HG02870 (cell line): ENCODE measurements at regions not wholly inside any gene's neighbourhood (a gene's known extent, or its start where the extent isn't known, plus 50 kb on each side); places are given as distances from the start of the nearest gene placed in this dataset.

Experiments
- ATAC-seq: cut with Tn5 transposase; IDR thresholded peaks from one replicate; pipeline ENCODE4 v1.9.1; 2021; ENCODE audit warnings: mild to moderate bottlenecking, moderate library complexity; ENCODE audit not compliant: unreplicated experiment

DNA sequence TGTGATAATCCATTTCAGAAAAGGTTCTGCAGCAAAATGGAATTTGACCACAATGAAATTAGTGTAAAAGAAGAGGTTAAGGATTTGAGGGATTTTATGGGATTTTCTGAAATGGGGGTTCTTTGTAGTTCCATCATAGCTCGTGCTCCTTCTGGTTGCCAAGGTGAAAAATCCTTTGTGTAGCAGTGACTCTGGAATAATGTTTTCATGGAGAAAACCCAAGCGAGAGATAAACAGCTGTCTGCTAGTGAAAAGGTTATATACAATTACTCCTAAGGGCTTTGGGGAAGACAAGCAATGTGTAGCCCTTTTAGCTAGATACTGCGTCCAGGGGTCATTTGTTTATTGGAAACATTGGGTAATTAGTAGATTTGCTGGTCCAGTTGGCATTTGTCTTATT lies 453.2 kb upstream of the DEPDC1 start:
- ATAC-seq, result no peak

DNA sequence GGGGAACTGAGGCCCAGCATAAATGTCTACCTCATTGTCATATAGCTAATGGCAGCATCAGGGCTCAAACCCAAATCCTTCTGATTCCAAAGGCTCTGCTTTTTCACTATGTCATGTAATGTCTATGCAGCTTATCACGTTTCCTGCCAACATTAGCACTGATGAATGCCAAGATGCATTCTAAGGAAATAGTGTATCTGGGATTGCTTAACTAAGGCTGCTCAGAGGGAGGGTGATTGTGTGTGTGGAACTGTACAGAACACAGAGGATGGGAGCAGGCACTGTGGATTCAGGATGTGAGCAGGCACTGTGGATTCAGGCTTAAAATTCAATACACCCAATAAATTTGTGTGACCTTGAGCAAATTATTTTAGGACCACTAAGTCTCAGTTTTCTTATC lies 456.4 kb upstream of the DEPDC1 start:
- ATAC-seq, result no peak

GRCh38 chr1:68954841-68955240 lies 458.0 kb upstream of the DEPDC1 start:
- no peak for ATAC-seq

- ATAC-seq, result no peak
These were observed 458.5 kb upstream of the DEPDC1 start for GRCh38 chr1:68955424-68955823.

DNA sequence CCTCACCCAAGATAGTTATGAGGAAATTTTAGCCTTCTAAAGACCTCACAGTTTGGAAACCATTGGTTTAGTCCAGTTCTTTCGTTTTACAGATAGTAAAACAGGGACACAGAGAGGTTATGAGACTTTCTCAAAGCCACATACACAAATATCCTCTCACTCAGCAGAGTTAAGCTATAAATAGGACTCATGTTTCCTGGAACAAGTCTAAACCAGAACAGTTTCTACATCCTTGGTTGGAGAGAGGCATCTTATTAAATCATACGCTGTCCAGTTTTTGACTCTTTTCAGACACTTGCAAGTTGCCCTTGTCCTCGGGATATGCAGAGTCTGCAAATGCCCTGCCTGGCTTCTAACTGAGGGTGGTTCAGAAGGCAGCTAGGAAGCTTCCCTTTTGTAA lies 462.1 kb upstream of the DEPDC1 start:
- ATAC-seq, result no peak

- ATAC-seq, result no peak
These were observed 462.7 kb upstream of the DEPDC1 start for GRCh38 chr1:68959461-68960030.

DNA sequence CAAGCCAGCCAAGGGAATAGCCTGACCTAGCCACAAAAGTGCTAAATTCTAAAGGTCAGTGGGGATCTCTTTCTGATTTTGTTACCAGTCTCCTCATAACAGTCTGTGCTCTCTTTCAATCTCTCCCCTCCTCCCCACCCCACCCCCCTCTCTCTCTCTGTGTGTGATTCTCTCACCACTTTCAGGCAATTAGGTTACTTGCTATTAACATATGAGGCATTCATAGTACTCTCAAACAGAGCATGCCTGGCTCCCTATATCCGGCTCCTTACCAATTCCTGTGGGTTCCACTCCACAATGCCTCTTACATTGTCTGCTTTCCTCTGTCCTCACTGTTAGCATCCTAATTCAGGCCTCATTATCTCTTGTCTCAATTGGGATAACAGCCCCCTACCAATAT lies 464.3 kb upstream of the DEPDC1 start:
- ATAC-seq, result no peak

GRCh38 chr1:68963353-68963752 lies 466.5 kb upstream of the DEPDC1 start:
- no peak for ATAC-seq

GRCh38 chr1:68969441-68969840 lies 472.6 kb upstream of the DEPDC1 start:
- no peak for ATAC-seq

DNA sequence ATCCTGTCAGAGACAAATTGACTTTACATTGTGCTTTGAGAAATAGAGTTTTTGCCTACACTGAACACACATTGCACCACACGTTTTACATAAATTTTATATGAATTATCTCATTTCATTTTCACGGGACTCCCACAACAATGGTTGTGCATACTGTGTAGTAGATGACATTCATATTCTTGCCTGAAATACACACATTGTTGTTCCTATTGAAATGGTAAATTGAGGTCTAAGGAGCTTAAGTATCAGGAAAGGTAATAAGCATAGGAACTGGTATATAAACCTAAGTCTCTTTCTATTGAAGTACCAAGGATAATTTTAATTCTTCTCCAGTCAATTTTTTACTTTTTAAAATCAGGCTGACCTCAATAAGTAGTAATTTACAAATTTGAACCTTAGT lies 473.7 kb upstream of the DEPDC1 start:
- ATAC-seq, result no peak

DNA sequence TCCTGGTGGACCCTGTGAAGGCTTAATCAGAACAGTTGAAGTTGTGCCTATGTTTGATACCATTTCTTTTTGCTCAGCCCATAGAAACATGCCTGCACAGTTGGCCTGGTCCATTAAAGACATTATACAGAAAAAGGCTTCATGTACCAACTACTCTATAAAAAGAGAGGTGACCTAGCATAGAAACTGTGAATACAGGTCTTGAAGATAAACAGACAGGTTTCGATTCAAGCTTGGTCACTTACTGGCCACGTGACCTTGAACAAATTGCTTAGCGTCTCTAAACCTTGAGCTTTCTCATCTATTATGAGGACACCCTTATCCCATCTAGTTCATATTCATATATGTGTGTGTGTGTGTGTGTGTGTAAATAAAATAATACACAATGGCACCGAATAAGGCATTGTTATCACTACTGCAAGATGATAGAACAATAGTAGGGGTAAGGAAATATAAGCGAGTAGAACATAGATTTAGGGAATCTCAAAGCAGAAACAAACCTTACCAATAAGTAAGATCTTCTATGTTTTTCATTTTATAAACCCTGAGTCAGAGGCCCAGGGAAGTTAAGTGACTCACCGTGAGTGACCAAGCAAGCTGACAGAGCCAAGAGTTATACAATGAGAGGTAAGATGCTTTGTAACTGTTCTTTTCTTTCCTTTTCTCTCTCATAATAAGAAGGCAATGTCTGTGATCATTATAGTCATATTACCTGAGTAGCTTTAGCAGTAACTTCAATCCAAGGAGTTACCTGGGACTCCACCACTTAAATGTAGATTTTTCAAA lies 476.8 kb upstream of the DEPDC1 start:
- no peak for ATAC-seq

GRCh38 chr1:68974447-68974846 lies 477.6 kb upstream of the DEPDC1 start:
- ATAC-seq, result no peak

GRCh38 chr1:68975212-68975933 lies 478.5 kb upstream of the DEPDC1 start:
- ATAC-seq, result no peak

GRCh38 chr1:68976916-68977610 lies 480.2 kb upstream of the DEPDC1 start:
- no peak for ATAC-seq

GRCh38 chr1:68979891-68980290 lies 483.0 kb upstream of the DEPDC1 start:
- no peak for ATAC-seq

- ATAC-seq, result no peak
These were observed 487.4 kb upstream of the DEPDC1 start for GRCh38 chr1:68984289-68984688.

DNA sequence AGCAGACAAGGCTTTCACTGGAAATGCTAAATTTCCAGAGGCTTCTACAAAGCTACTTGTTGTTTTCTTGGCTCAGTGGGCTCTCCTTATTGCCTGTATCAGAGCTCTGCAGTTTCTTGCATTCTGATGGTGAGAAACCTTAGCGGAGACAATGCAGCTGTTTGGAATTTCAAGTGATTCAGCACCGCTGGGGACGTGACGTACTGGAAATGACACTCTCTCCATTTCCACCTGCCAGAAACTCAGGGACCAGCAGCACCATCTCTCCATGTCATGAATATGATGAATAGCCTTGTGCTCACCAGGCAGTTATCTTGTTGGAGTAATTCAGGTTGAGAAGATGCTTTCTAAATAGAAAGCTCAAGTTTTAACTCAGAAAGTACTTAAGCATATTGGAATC lies 497.2 kb upstream of the DEPDC1 start:
- no peak for ATAC-seq

- ATAC-seq, result no peak
These were observed 519.6 kb upstream of the DEPDC1 start for GRCh38 chr1:69016468-69016867.

GRCh38 chr1:69029649-69030048 lies 532.8 kb upstream of the DEPDC1 start:
- no peak for ATAC-seq

- no peak for ATAC-seq
These were observed 529.3 kb upstream of the LRRC7 start for GRCh38 chr1:69038379-69038778.

- ATAC-seq, result no peak
These were observed 522.1 kb upstream of the LRRC7 start for GRCh38 chr1:69045572-69045971.

GRCh38 chr1:69055194-69055593 lies 512.5 kb upstream of the LRRC7 start:
- ATAC-seq, result no peak
